ENCODE measurements at regions not wholly inside any gene's neighbourhood (a gene's known extent, or its start where the extent isn't known, plus 50 kb on each side); places are given as distances from the start of the nearest gene placed in this dataset.

GRCh38 chrX:128650326-128650725, 598.1 kb upstream of the ACTRT1 start:
- no peak for TF ChIP-seq RAD21 (IDR thresholded peaks at IDR 0.05; ENCODE audit: low read depth)
- no peak for TF ChIP-seq ZBTB7A (IDR thresholded peaks at IDR 0.05; ENCODE audit: low read depth)
- no peak for TF ChIP-seq CREB1 (IDR thresholded peaks at IDR 0.05; ENCODE audit: low read depth)
- no peak for TF ChIP-seq TEAD4 (IDR thresholded peaks at IDR 0.05)
- no peak for TF ChIP-seq REST (IDR thresholded peaks at IDR 0.05; ENCODE audit: low read depth)
- TF ChIP-seq, protein P1, sequence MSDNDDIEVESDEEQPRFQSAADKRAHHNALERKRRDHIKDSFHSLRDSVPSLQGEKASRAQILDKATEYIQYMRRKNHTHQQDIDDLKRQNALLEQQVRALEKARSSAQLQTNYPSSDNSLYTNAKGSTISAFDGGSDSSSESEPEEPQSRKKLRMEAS (IDR thresholded peaks at IDR 0.05), result no peak
- TF ChIP-seq EP300 (IDR thresholded peaks at IDR 0.05; ENCODE audit: borderline replicate concordance), result no peak
- TF ChIP-seq FOXM1 (IDR thresholded peaks at IDR 0.05; ENCODE audit: borderline replicate concordance, low read depth), result no peak
- TF ChIP-seq NFIC (IDR thresholded peaks at IDR 0.05), result no peak
